ENCODE measurements at regions not wholly inside any gene's neighbourhood (a gene's known extent, or its start where the extent isn't known, plus 50 kb on each side); places are given as distances from the start of the nearest gene placed in this dataset.
"Not testable (repeated sequence)": the region's sequence is repeated elsewhere in the genome, so short reads cannot be mapped to it uniquely, and the experiment has no call there.

DNA sequence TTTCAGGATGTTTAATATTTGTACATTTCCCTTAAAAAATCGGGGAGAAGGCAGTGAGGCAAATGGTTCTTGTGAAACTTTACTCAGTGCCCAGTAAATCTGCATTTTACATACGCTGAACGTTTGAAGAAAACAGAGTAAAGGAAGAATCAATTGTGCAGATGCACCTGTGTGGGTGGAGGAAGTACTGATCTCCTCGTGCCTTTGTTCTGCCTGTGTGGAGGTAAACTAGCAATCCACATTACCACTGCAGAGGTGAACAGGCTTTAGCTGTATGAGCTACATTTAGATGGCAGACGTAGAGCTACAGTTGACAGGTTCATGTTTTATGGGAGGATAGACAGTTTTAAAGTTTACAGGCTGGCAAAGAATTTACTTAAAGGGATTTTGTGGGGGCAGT, 62.7 kb upstream of the VIPR2 start:
- DNase-seq, result no peak

DNA sequence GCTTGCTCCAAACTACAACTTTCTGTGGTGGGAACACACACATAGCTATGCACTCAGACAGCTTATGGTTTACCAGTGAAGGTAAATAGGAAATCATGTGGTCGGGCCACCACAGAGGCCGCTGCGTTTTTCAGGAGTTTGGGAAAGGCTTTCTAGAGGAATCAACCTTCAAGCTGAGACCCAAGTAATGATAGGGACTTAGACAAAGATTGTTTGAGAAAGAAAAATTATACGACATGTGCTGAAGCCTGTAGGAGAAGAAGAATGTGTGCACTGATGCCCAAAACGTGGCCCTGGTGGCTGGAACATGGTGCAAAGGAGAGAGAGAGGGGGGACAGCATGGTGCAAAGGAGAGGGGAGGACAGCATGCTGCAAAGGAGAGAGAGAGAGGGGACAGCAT, 61.2 kb upstream of the VIPR2 start:
- no peak for DNase-seq

DNA sequence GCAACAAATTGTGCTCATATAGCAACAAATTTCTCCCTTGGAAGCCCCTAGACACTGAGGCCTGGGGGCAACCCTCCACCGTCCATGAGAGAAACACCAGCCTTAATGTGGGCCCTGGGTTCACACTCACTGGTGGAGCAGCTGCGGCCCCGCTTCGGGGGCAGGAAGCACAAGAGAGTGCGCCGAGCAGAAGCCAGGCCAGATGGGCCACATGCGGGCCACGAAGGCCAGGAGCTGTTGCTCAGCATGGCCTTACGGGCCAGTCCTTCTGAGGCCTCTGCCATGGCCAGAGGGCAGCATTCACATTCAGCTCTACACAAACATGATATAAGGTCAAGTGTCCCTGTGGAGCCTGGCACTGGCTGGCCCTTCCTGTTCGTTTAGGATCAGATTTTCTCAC, 60.0 kb upstream of the VIPR2 start:
- no peak for DNase-seq

- not testable (repeated sequence) for DNase-seq
Observed at GRCh38 chr7:159203253-159203652, 58.6 kb upstream of the VIPR2 start.

DNA sequence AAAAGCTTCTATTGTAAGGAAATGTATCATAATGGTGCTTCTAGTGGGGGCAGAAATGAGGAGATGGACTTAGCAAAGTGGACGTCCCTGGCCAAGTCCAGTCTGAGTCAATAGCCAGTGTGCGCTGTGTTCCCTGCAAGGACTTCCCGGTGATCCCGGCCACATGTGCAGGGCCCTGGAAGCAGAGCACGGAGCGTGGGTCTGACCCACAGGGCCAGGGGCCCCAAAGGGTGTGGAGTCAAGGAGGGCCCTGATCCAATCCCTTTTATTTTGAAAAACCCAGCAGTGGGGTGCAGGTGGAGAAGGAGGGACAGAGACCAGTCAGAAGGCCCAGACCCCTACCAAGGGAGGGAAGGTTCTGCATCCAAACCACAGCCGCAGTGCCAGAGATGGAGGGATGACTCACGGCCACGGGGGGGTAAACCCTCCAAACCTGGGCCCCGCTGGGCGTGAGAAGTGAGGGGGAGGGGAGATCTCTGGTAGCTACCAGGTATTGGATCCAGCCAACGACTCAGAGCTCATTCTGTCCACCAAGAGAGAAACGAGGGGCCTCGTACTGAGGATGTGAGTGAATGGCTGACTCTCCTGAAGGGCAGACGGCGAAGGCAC, 57.2 kb upstream of the VIPR2 start:
- DNase-seq, result no peak

DNA sequence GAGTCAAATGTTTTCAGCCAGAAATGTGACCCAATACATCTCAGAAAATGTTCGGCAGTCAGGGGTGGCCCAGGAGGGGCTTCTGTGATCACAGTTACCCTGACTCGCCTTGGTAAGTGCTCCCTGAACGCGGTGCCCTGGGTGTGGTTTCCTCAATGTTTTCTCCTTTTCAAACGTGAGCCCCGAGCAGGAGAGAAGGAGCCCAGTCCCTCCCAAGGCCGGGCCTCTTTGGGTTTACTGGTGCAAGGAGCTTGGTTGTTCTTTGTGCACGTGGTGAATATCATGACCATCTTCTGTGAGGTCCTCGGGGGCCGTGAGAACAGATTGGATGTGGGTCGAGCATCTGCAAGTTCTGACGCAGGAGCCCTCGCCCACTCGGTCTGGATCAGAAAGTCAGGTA, 55.8 kb upstream of the VIPR2 start:
- no peak for DNase-seq

DNA sequence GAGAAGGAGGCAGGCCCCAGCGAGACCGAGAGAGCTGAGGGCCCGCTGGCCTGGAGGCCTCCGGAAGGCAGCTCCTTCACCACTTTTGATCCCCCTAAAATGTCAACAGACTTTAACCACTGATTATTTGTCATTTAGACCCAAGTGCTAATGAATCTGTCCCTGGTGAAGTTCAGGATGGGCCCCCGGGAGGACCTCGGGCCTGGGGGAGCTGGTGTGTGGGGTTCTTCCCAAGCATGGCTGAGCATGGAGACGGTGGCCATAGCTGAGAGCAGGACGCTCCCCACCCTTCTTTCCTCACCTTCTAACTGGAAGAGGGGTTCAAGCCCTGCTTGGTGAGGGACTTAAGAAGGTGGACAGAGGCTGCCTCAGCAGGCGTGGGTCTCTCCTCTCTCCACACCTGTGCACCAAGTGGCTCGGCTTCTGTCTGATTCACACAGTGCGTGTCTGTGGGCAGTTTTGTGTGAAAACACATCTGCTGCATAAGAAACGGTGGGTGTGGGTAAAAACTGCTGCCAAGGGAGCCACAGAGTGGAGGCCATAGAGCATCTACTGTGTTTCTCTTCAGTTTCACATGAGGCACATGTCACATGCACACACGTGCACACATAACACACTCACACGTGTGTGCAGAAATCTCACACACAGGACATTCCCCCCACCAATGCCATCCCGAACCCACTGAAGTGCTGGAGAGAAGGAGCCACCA, 53.5 kb upstream of the VIPR2 start:
- no peak for DNase-seq

DNA sequence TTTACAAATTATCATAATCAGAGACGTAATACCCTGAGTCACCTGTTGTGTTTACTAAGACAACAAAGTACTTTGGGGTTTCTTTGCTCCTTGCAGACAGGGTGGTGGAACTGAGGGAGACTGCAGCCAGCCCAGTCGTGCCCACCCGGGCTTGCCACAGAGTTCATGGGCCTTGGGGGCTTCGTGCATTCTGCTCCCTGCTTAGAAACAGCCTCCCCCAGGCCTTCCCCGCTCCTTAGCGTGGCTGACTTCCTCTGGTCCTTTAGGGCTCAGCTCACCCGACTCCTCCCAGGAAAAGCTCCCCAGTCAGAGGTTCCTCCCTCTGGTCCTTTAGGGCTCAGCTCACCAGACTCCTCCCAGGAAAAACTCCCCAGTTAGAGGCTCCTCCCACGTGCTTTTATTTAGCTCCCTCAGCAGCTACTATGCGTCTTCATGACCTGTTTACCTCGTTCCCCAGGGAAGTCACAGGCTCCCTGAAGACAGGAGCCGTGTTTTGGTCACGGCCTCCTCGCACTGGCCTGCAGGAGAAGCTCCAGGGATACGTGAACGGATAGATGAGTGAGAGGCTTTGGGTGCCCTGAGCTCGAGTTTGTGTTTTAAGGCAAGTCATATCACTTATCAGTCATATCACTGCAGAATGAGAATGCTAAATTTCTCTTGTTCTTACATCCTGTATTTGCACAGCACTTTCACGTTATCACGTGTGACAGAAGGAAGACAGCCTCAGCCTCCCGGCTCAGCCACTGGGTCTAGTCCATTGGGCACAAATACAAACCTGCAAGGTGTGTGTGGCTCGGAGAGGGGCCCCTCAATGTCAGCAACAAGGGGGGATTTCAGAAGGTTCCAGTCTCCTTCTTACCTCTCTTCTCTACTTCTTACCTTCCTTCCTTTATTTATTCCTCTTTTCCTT, 52.7 kb upstream of the VIPR2 start:
- peak; percentile 11 to 17 for DNase-seq

DNA sequence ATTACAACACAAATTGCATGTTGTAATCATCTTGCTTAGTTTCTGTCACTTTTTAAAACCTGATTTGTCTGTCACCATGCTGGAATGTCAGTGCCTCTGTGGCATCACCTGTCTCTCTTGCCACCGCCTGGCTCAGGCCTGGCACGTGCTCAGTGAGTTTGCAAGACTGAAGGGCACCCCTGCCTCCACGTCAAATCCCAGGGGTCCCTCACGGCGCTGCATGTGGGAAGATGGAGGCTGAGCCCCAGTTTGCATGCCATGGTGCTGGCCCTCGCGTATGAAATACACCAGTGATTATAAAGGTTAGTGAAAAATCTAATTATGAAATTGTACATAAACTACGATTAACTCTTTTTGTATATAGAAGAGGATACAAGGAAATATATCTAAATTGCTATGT, 51.9 kb upstream of the VIPR2 start:
- no peak for DNase-seq

DNA sequence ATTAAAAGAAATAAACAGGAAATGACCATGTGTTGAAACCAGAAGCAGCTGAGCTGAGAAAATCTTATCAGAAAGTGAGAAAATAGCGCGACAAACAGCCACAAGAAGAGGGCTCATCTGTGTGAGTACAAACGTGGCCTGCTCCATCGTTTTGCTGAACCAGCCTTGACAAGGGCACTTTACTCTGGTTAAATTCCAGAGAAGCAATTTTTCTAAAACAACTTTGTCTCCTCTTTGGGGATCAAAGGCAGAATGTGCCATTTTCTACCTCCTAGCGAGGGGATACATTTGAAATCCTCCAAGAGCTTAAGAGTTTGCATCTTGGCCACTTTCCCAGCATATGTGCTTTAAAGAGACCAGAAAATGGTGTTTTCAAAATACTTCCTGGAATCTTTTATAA, 51.3 kb upstream of the VIPR2 start:
- DNase-seq, result no peak
